OCI-LY1 (cell line): ENCODE measurements at regions not wholly inside any gene's neighbourhood (a gene's known extent, or its start where the extent isn't known, plus 50 kb on each side); places are given as distances from the start of the nearest gene placed in this dataset.

Source experiments
- H2AFZ ChIP-seq: fragments of 200-600 bp; sonication (generic), shearing (Covaris generic); 2 replicates; pipeline ENCODE4 v1.6.0; 2014; ENCODE audit warnings: antibody characterized with exemption, mild to moderate bottlenecking, low read length
- H3F3A ChIP-seq: fragments of 200-600 bp; sonication (generic), shearing (Covaris generic); 2 replicates; pipeline ENCODE4 v1.6.0; 2014; ENCODE audit warnings: mild to moderate bottlenecking, antibody characterized with exemption, low read length, moderate library complexity; ENCODE audit not compliant: insufficient read depth
- H3K27ac ChIP-seq: fragments of 200-600 bp; sonication (generic); 2 replicates; pipeline ENCODE4 v1.5.1; 2014; ENCODE audit warnings: low read length, mixed run types, mild to moderate bottlenecking, low read depth; ENCODE audit not compliant: poor library complexity, severe bottlenecking
- H3K27me3 ChIP-seq: fragments of 200-600 bp; sonication (generic); 2 replicates; pipeline ENCODE4 v1.6.0; 2014; ENCODE audit warnings: antibody characterized with exemption, mild to moderate bottlenecking, low read length, moderate library complexity; ENCODE audit not compliant: insufficient read depth
- H3K36me3 ChIP-seq: fragments of 200-600 bp; sonication (generic); 2 replicates; pipeline ENCODE4 v1.6.1; 2014; ENCODE audit warnings: mild to moderate bottlenecking, antibody characterized with exemption, low read length, moderate library complexity, mixed read lengths; ENCODE audit not compliant: insufficient read depth
- H3K4me1 ChIP-seq: fragments of 200-600 bp; sonication (generic); 2 replicates; pipeline ENCODE4 v1.5.1; 2014; ENCODE audit warnings: mild to moderate bottlenecking, low read length, moderate library complexity; ENCODE audit not compliant: insufficient read depth, severe bottlenecking
- H3K4me2 ChIP-seq: fragments of 200-600 bp; sonication (generic), shearing (Covaris generic); 2 replicates; pipeline ENCODE4 v1.6.1; 2014; ENCODE audit warnings: low read length
- H3K4me3 ChIP-seq: fragments of 200-600 bp; sonication (generic); 2 replicates; pipeline ENCODE4 v1.5.1; 2014; ENCODE audit warnings: low read length, low read depth, mild to moderate bottlenecking, mixed read lengths; ENCODE audit not compliant: poor library complexity, severe bottlenecking
- H3K79me2 ChIP-seq: fragments of 200-600 bp; shearing (Covaris generic); 2 replicates; pipeline ENCODE4 v1.6.1; 2016; ENCODE audit warnings: mixed run types, low read length, mixed read lengths; ENCODE audit not compliant: insufficient read depth
- H3K9ac ChIP-seq: fragments of 200-600 bp; sonication (generic), shearing (Covaris generic); 2 replicates; pipeline ENCODE4 v1.6.1; 2014; ENCODE audit warnings: mild to moderate bottlenecking, low read length, mixed read lengths
- H3K9me2 ChIP-seq: fragments of 200-600 bp; sonication (generic), shearing (Covaris generic); 2 replicates; pipeline ENCODE4 v1.6.1; 2014; ENCODE audit warnings: low read depth, mild to moderate bottlenecking, low read length, mixed read lengths
- H3K9me3 ChIP-seq: fragments of 200-600 bp; shearing (Covaris generic); 2 replicates; pipeline ENCODE4 v1.6.1; 2014; ENCODE audit warnings: low read length, mixed read lengths
- H4K20me1 ChIP-seq: fragments of 200-600 bp; sonication (generic), shearing (Covaris generic); 2 replicates; pipeline ENCODE4 v1.6.0; 2016; ENCODE audit warnings: mild to moderate bottlenecking, low read length; ENCODE audit not compliant: insufficient read depth
- CTCF ChIP-seq: fragments of 200-600 bp; sonication (generic), shearing (Covaris generic); IDR thresholded peaks from 2 replicates; pipeline ENCODE4 v1.5.1; 2017; ENCODE audit warnings: mild to moderate bottlenecking, antibody characterized with exemption, low read length, moderate library complexity, mixed read lengths
- EZH2 ChIP-seq: fragments of 200-600 bp; sonication (generic), shearing (Covaris generic); IDR thresholded peaks from 2 replicates; pipeline ENCODE4 v1.8.0; 2017; ENCODE audit warnings: borderline replicate concordance, mixed run types, mild to moderate bottlenecking, antibody characterized with exemption, low read length, moderate library complexity, mixed read lengths

- Histone ChIP-seq H3K36me3 (no peaks in the 10 kb centered on the region), H3K4me1 (peaks cover 10% of the 10 kb centered on the region), H4K20me1 (no peaks in the 10 kb centered on the region), H3F3A (no peaks in the 10 kb centered on the region), H3K4me2 (peak overlapping the region; percentile 56), H3K9ac (no peak overlapping the region), H3K79me2 (no peaks in the 10 kb centered on the region), H3K4me3 (no peak overlapping the region), H2AFZ (no peak overlapping the region), H3K27ac (no peak overlapping the region), H3K27me3 (no peaks in the 10 kb centered on the region), H3K9me3 (no peaks in the 10 kb centered on the region), H3K9me2 (no peaks in the 10 kb centered on the region)
- TF ChIP-seq CTCF (no peak), EZH2 (no peak)
Measured at GRCh38 chr6:169989594-169989993, 238.2 kb downstream of the ERMARD start.

- H3F3A ChIP-seq = no peaks in the 10 kb centered on the region
- peaks cover 10% of the 10 kb centered on the region for H3K4me1 ChIP-seq
- H3K79me2 ChIP-seq = no peaks in the 10 kb centered on the region
- H3K4me2 ChIP-seq = no peak overlapping the region
- H4K20me1 ChIP-seq = no peaks in the 10 kb centered on the region
- H3K4me3 ChIP-seq = no peak overlapping the region
- no peaks in the 10 kb centered on the region for H3K9me2 ChIP-seq
- H3K27ac ChIP-seq = no peak overlapping the region
- no peak overlapping the region for H2AFZ ChIP-seq
- no peaks in the 10 kb centered on the region for H3K36me3 ChIP-seq
- TF ChIP-seq EZH2 (no peak), CTCF (no peak)
- H3K9me3 ChIP-seq = no peaks in the 10 kb centered on the region
- H3K9ac ChIP-seq = no peak overlapping the region
- no peaks in the 10 kb centered on the region for H3K27me3 ChIP-seq
Measured at GRCh38 chr6:169988769-169989550, 237.5 kb downstream of the ERMARD start.

- no peak overlapping the region for H3K4me2 ChIP-seq
- H3K9ac ChIP-seq = no peak overlapping the region
- no peaks in the 10 kb centered on the region for H3K27me3 ChIP-seq
- H3K4me3 ChIP-seq = no peak overlapping the region
- H3K9me2 ChIP-seq = no peaks in the 10 kb centered on the region
- TF ChIP-seq EZH2 (no peak), CTCF (no peak)
- no peak overlapping the region for H2AFZ ChIP-seq
- H3K9me3 ChIP-seq = no peaks in the 10 kb centered on the region
- no peaks in the 10 kb centered on the region for H3K79me2 ChIP-seq
- no peak overlapping the region for H3K27ac ChIP-seq
- H3F3A ChIP-seq = no peaks in the 10 kb centered on the region
- H3K36me3 ChIP-seq = no peaks in the 10 kb centered on the region
- peaks cover 10% of the 10 kb centered on the region for H3K4me1 ChIP-seq
- H4K20me1 ChIP-seq = no peaks in the 10 kb centered on the region
Measured at GRCh38 chr6:169986848-169987498, 235.6 kb downstream of the ERMARD start.
